ENCODE measurements at regions not wholly inside any gene's neighbourhood (a gene's known extent, or its start where the extent isn't known, plus 50 kb on each side); places are given as distances from the start of the nearest gene placed in this dataset.
"Not testable (repeated sequence)": the region's sequence is repeated elsewhere in the genome, so short reads cannot be mapped to it uniquely, and the experiment has no call there.

- peaks cover 3% of the 10 kb centered on the region for H3K27me3 Mint-ChIP-seq (ENCODE audit: low read depth)
- no peaks in the 10 kb centered on the region for H3K36me3 Mint-ChIP-seq (ENCODE audit: low read depth)
These were observed 695.6 kb upstream of the IGFBP3 start for GRCh38 chr7:46616636-46617035.

GRCh38 chr7:46613551-46613950 is 692.5 kb upstream of the IGFBP3 start:
- intact Hi-C loops (cut with micrococcal nuclease), result no loop called here
- Mint-ChIP-seq H3K4me1 (ENCODE audit: low read depth) (no peaks in the 10 kb centered on the region), H3K4me3 (no peak overlapping the region), H3K36me3 (ENCODE audit: low read depth) (no peaks in the 10 kb centered on the region), H3K9me3 (peaks cover 5% of the 10 kb centered on the region), H3K27me3 (ENCODE audit: low read depth) (peaks cover 3% of the 10 kb centered on the region), H3K27ac (no peak overlapping the region)
- DNase-seq, result no peak
- CTCF ChIA-PET, result no interaction called here

More at GRCh38 chr7:46616636-46617035, 695.6 kb upstream of the IGFBP3 start:
- CTCF ChIA-PET, result no interaction called here
- Mint-ChIP-seq H3K4me3 (no peak overlapping the region), H3K9me3 (peaks cover 5% of the 10 kb centered on the region), H3K27ac (no peak overlapping the region), H3K4me1 (ENCODE audit: low read depth) (no peaks in the 10 kb centered on the region)
- intact Hi-C loops (cut with micrococcal nuclease), result no loop called here
- DNase-seq, result no peak

GRCh38 chr7:46613116-46613515 is 692.0 kb upstream of the IGFBP3 start:
- H3K9me3 Mint-ChIP-seq, result peaks cover 5% of the 10 kb centered on the region
- intact Hi-C loops (cut with micrococcal nuclease), result no loop called here
- DNase-seq, result no peak
- H3K27ac Mint-ChIP-seq, result no peak overlapping the region
- CTCF ChIA-PET, result no interaction called here
- no peaks in the 10 kb centered on the region for H3K36me3 Mint-ChIP-seq (ENCODE audit: low read depth)
- H3K27me3 Mint-ChIP-seq (ENCODE audit: low read depth), result peaks cover 3% of the 10 kb centered on the region
- H3K4me1 Mint-ChIP-seq (ENCODE audit: low read depth), result no peaks in the 10 kb centered on the region
- H3K4me3 Mint-ChIP-seq, result no peak overlapping the region

GRCh38 chr7:46611508-46611907 is 690.4 kb upstream of the IGFBP3 start:
- Mint-ChIP-seq H3K36me3 (ENCODE audit: low read depth) (no peaks in the 10 kb centered on the region), H3K4me3 (no peak overlapping the region), H3K27me3 (ENCODE audit: low read depth) (peaks cover 3% of the 10 kb centered on the region), H3K27ac (no peak overlapping the region), H3K9me3 (peaks cover 5% of the 10 kb centered on the region), H3K4me1 (ENCODE audit: low read depth) (no peaks in the 10 kb centered on the region)
- no peak for DNase-seq
- intact Hi-C loops (cut with micrococcal nuclease), result no loop called here
- CTCF ChIA-PET, result no interaction called here

- Mint-ChIP-seq H3K36me3 (ENCODE audit: low read depth) (no peaks in the 10 kb centered on the region), H3K4me3 (no peak overlapping the region), H3K27ac (no peak overlapping the region), H3K4me1 (ENCODE audit: low read depth) (no peaks in the 10 kb centered on the region), H3K9me3 (peaks cover 5% of the 10 kb centered on the region), H3K27me3 (ENCODE audit: low read depth) (peaks cover 3% of the 10 kb centered on the region)
- CTCF ChIA-PET, result no interaction called here
- intact Hi-C loops (cut with micrococcal nuclease), result no loop called here
- no peak for DNase-seq
These were observed 689.7 kb upstream of the IGFBP3 start for GRCh38 chr7:46610746-46611145.

GRCh38 chr7:46607176-46607575 is 686.1 kb upstream of the IGFBP3 start:
- CTCF ChIA-PET, result no interaction called here
- Mint-ChIP-seq H3K27me3 (ENCODE audit: low read depth) (no peaks in the 10 kb centered on the region), H3K9me3 (no peaks in the 10 kb centered on the region), H3K4me3 (no peak overlapping the region), H3K4me1 (ENCODE audit: low read depth) (no peaks in the 10 kb centered on the region), H3K36me3 (ENCODE audit: low read depth) (no peaks in the 10 kb centered on the region), H3K27ac (no peak overlapping the region)
- intact Hi-C loops (cut with micrococcal nuclease), result no loop called here
- DNase-seq, result no peak

- no peaks in the 10 kb centered on the region for H3K9me3 Mint-ChIP-seq
- no peaks in the 10 kb centered on the region for H3K4me1 Mint-ChIP-seq (ENCODE audit: low read depth)
- H3K4me3 Mint-ChIP-seq, result no peak overlapping the region
These were observed 685.7 kb upstream of the IGFBP3 start for GRCh38 chr7:46606761-46607160.

GRCh38 chr7:46604241-46604661 is 683.2 kb upstream of the IGFBP3 start:
- Mint-ChIP-seq H3K36me3 (ENCODE audit: low read depth) (no peaks in the 10 kb centered on the region), H3K4me3 (no peak overlapping the region), H3K4me1 (ENCODE audit: low read depth) (no peaks in the 10 kb centered on the region), H3K27ac (no peak overlapping the region), H3K9me3 (no peaks in the 10 kb centered on the region), H3K27me3 (ENCODE audit: low read depth) (no peaks in the 10 kb centered on the region)
- intact Hi-C loops (cut with micrococcal nuclease), result no loop called here
- CTCF ChIA-PET, result no interaction called here
- no peak for DNase-seq

More at GRCh38 chr7:46606761-46607160, 685.7 kb upstream of the IGFBP3 start:
- Mint-ChIP-seq H3K27me3 (ENCODE audit: low read depth) (no peaks in the 10 kb centered on the region), H3K27ac (no peak overlapping the region), H3K36me3 (ENCODE audit: low read depth) (no peaks in the 10 kb centered on the region)
- CTCF ChIA-PET, result no interaction called here
- intact Hi-C loops (cut with micrococcal nuclease), result no loop called here
- no peak for DNase-seq

GRCh38 chr7:46603780-46604179 is 682.7 kb upstream of the IGFBP3 start:
- H3K27me3 Mint-ChIP-seq (ENCODE audit: low read depth), result no peaks in the 10 kb centered on the region
- CTCF ChIA-PET, result no interaction called here
- no peaks in the 10 kb centered on the region for H3K9me3 Mint-ChIP-seq
- H3K27ac Mint-ChIP-seq, result no peak overlapping the region
- no peak overlapping the region for H3K4me3 Mint-ChIP-seq
- DNase-seq, result no peak
- no peaks in the 10 kb centered on the region for H3K36me3 Mint-ChIP-seq (ENCODE audit: low read depth)
- H3K4me1 Mint-ChIP-seq (ENCODE audit: low read depth), result no peaks in the 10 kb centered on the region
- intact Hi-C loops (cut with micrococcal nuclease), result no loop called here

GRCh38 chr7:46603296-46603752 is 682.3 kb upstream of the IGFBP3 start:
- H3K36me3 Mint-ChIP-seq (ENCODE audit: low read depth), result no peaks in the 10 kb centered on the region
- no peaks in the 10 kb centered on the region for H3K27me3 Mint-ChIP-seq (ENCODE audit: low read depth)
- CTCF ChIA-PET, result no interaction called here
- DNase-seq, result no peak
- intact Hi-C loops (cut with micrococcal nuclease), result no loop called here
- no peak overlapping the region for H3K27ac Mint-ChIP-seq
- H3K4me1 Mint-ChIP-seq (ENCODE audit: low read depth), result no peaks in the 10 kb centered on the region
- H3K4me3 Mint-ChIP-seq, result no peak overlapping the region
- H3K9me3 Mint-ChIP-seq, result no peaks in the 10 kb centered on the region

GRCh38 chr7:46600340-46600739 is 679.3 kb upstream of the IGFBP3 start:
- DNase-seq, result no peak
- Mint-ChIP-seq H3K4me3 (no peak overlapping the region), H3K9me3 (no peaks in the 10 kb centered on the region), H3K4me1 (ENCODE audit: low read depth) (no peaks in the 10 kb centered on the region), H3K27me3 (ENCODE audit: low read depth) (no peaks in the 10 kb centered on the region), H3K36me3 (ENCODE audit: low read depth) (no peaks in the 10 kb centered on the region), H3K27ac (no peak overlapping the region)
- CTCF ChIA-PET, result no interaction called here
- intact Hi-C loops (cut with micrococcal nuclease), result no loop called here

GRCh38 chr7:46594831-46595230 is 673.8 kb upstream of the IGFBP3 start:
- intact Hi-C loops (cut with micrococcal nuclease), result not testable (repeated sequence)

GRCh38 chr7:46590918-46591905 is 670.1 kb upstream of the IGFBP3 start:
- H3K4me3 Mint-ChIP-seq; DNase-seq; CTCF ChIA-PET; H3K4me1 Mint-ChIP-seq (ENCODE audit: low read depth); intact Hi-C loops (cut with micrococcal nuclease); H3K27ac Mint-ChIP-seq; H3K27me3 Mint-ChIP-seq (ENCODE audit: low read depth); H3K36me3 Mint-ChIP-seq (ENCODE audit: low read depth): not testable (repeated sequence)
- H3K9me3 Mint-ChIP-seq, result peaks cover 12% of the 10 kb centered on the region

More at GRCh38 chr7:46594831-46595230, 673.8 kb upstream of the IGFBP3 start:
- H3K36me3 Mint-ChIP-seq (ENCODE audit: low read depth); H3K9me3 Mint-ChIP-seq; CTCF ChIA-PET; H3K4me1 Mint-ChIP-seq (ENCODE audit: low read depth); H3K27me3 Mint-ChIP-seq (ENCODE audit: low read depth); DNase-seq; H3K4me3 Mint-ChIP-seq; H3K27ac Mint-ChIP-seq: not testable (repeated sequence)

All from activated naive CD4-positive, alpha-beta T cell treated with anti-CD3 and anti-CD28 coated beads for 36 hours (primary cell).